ENCODE measurements at regions not wholly inside any gene's neighbourhood (a gene's known extent, or its start where the extent isn't known, plus 50 kb on each side); places are given as distances from the start of the nearest gene placed in this dataset.
"Not testable (repeated sequence)": the region's sequence is repeated elsewhere in the genome, so short reads cannot be mapped to it uniquely, and the experiment has no call there.

DNA sequence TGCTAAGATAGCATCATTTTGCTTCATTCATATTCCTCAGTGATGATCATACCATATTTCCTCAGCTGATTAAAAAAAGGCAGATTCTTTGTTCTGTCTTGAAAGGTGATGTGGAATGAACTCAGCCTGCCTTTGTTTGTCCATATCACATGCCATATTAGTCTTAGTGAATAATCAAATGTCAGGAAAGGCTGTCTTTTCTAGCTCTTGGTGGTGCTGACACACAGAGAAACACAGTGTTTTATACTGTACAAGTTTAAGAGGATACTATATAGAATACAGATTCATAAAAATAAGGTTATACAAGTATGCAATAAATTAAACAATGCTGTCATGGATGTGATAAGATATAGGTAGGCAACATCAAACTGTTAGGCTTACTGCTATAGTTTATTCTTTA is 97.1 kb upstream of the FAM98A start:
- TF ChIP-seq CTCF (IDR thresholded peaks at IDR 0.05; ENCODE audit: unreplicated experiment in 3 of 3), result no peak
- Mint-ChIP-seq H3K27me3 (ENCODE audit: low read depth) (no peaks in the 10 kb centered on the region), H3K4me3 (no peak overlapping the region), H3K36me3 (ENCODE audit: low read depth) (no peaks in the 10 kb centered on the region), H3K4me1 (no peaks in the 10 kb centered on the region), H3K9me3 (peaks cover 25% of the 10 kb centered on the region), H3K27ac (no peak overlapping the region)

DNA sequence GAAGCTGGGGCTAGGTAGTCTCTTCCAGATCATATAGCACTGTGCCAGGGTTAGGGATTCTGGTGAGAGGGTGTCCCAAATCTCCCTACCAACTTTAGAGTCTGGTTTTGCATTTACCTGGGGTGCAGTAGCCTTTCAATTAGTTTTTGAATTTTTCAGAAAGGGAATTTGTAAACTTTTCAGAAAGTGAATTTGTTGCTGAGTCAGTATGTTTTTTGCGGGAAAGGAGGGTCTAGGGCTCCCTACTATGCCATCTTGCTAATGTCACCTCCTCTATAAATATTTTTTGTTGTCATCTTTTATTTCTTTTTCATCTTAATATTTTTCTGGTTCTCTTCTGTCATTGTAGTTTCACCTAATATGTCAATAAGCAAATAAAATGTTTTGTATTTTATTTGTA is 95.8 kb upstream of the FAM98A start:
- Mint-ChIP-seq H3K4me1 (no peaks in the 10 kb centered on the region), H3K27ac (no peak overlapping the region), H3K4me3 (no peak overlapping the region), H3K36me3 (ENCODE audit: low read depth) (no peaks in the 10 kb centered on the region), H3K27me3 (ENCODE audit: low read depth) (no peaks in the 10 kb centered on the region), H3K9me3 (peaks cover 37% of the 10 kb centered on the region)
- TF ChIP-seq CTCF (IDR thresholded peaks at IDR 0.05; ENCODE audit: unreplicated experiment in 3 of 3), result no peak

- H3K4me1 Mint-ChIP-seq; H3K36me3 Mint-ChIP-seq (ENCODE audit: low read depth); H3K27me3 Mint-ChIP-seq (ENCODE audit: low read depth); H3K4me3 Mint-ChIP-seq; H3K27ac Mint-ChIP-seq: not testable (repeated sequence)
- peaks cover 64% of the 10 kb centered on the region for H3K9me3 Mint-ChIP-seq
These were observed 91.6 kb upstream of the FAM98A start for GRCh38 chr2:33690686-33691085.

DNA sequence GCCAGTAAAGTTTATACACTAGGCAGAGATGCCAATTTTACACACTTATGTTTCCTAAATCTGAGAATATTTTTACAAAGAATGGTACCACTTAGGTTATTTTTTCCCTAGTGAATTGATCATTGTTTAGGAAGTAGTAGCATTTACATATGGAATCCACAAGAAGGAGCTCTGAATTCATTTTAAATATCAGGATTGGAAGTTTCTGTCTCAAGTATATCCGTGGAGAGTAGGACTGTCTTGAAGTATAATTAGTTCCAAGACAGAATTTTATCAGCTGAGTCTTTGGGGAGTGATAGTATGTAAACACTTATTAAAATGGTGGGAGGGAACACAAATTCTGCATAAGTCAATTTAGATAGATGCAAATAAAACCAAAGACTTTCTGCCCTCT is 82.3 kb upstream of the FAM98A start:
- Mint-ChIP-seq H3K4me3 (no peak overlapping the region), H3K27ac (no peak overlapping the region), H3K36me3 (ENCODE audit: low read depth) (peaks cover 3% of the 10 kb centered on the region), H3K27me3 (ENCODE audit: low read depth) (peaks cover 4% of the 10 kb centered on the region), H3K4me1 (peaks cover 6% of the 10 kb centered on the region), H3K9me3 (peaks cover 12% of the 10 kb centered on the region)
- TF ChIP-seq CTCF (IDR thresholded peaks at IDR 0.05; ENCODE audit: unreplicated experiment in 3 of 3), result peak; percentile 40 to 57 (median 48)

GRCh38 chr2:33680644-33681363 is 81.7 kb upstream of the FAM98A start:
- no peak overlapping the region for H3K4me3 Mint-ChIP-seq
- H3K4me1 Mint-ChIP-seq, result peaks cover 6% of the 10 kb centered on the region
- H3K36me3 Mint-ChIP-seq (ENCODE audit: low read depth), result peaks cover 3% of the 10 kb centered on the region
- H3K27me3 Mint-ChIP-seq (ENCODE audit: low read depth), result peaks cover 4% of the 10 kb centered on the region
- peaks cover 10% of the 10 kb centered on the region for H3K9me3 Mint-ChIP-seq
- H3K27ac Mint-ChIP-seq, result no peak overlapping the region
- TF ChIP-seq CTCF (IDR thresholded peaks at IDR 0.05; ENCODE audit: unreplicated experiment in 3 of 3), result no peak

- H3K36me3 Mint-ChIP-seq (ENCODE audit: low read depth), result no peaks in the 10 kb centered on the region
- H3K27me3 Mint-ChIP-seq (ENCODE audit: low read depth), result no peaks in the 10 kb centered on the region
- peaks cover 11% of the 10 kb centered on the region for H3K4me1 Mint-ChIP-seq
- no peak overlapping the region for H3K27ac Mint-ChIP-seq
- H3K9me3 Mint-ChIP-seq, result no peaks in the 10 kb centered on the region
- TF ChIP-seq CTCF (IDR thresholded peaks at IDR 0.05; ENCODE audit: unreplicated experiment in 3 of 3), result no peak
- H3K4me3 Mint-ChIP-seq, result no peak overlapping the region
These were observed 79.3 kb upstream of the FAM98A start for GRCh38 chr2:33678436-33678835.

Measured in nephron (organoid).